ENCODE measurements at regions not wholly inside any gene's neighbourhood (a gene's known extent, or its start where the extent isn't known, plus 50 kb on each side); places are given as distances from the start of the nearest gene placed in this dataset.

GRCh38 chr9:88074931-88075330 lies 63.3 kb downstream of the SPATA31C2 start:
- no peak for TF ChIP-seq CTCF (conservative IDR thresholded peaks at IDR 0.05)
- H2BK120ac ChIP-seq (ENCODE audit: low read depth, low read length, poor library complexity, severe bottlenecking), result no peak overlapping the region
- H3K27me3 ChIP-seq (ENCODE audit: insufficient read depth, low read length), result peaks cover 3% of the 10 kb centered on the region; the same call in 1 of the 2 replicates
- H3K9me3 ChIP-seq (ENCODE audit: control insufficient read depth, low read depth, low read length), result no peaks in the 10 kb centered on the region
- H2AFZ ChIP-seq (ENCODE audit: low read length), result no peak overlapping the region
- H3K18ac ChIP-seq (ENCODE audit: insufficient read length, low read depth, low read length), result no peak overlapping the region
- peaks cover 48% of the 10 kb centered on the region for H3K27me3 Mint-ChIP-seq (ENCODE audit: low read depth)
- H2BK5ac ChIP-seq (ENCODE audit: insufficient read length, low read length), result no peak overlapping the region
- H3K4me1 Mint-ChIP-seq, result peaks cover 46 to 53% of the 10 kb centered on the region in 2 experiments
- no peaks in the 10 kb centered on the region for H4K20me1 ChIP-seq (ENCODE audit: control insufficient read depth, insufficient read depth, insufficient read length)
- H3K79me2 ChIP-seq (ENCODE audit: insufficient read depth, low read length), result no peaks in the 10 kb centered on the region
- peaks cover 13% of the 10 kb centered on the region for H3K23me2 ChIP-seq (ENCODE audit: insufficient read length, low read depth, low read length, poor library complexity, severe bottlenecking)
- H3K4me2 ChIP-seq (ENCODE audit: insufficient read depth, insufficient read length, low read length), result no peak overlapping the region
- DNase-seq, result no peak
- no peak overlapping the region for H3K9ac ChIP-seq (ENCODE audit: extremely low read depth, insufficient read length, low read length)
- H3K4me3 Mint-ChIP-seq, result no peak overlapping the region
- no peak overlapping the region for H4K5ac ChIP-seq (ENCODE audit: insufficient read length, low read depth, low read length)
- H3K79me1 ChIP-seq (ENCODE audit: insufficient read depth, low read depth, low read length, poor library complexity, severe bottlenecking), result no peaks in the 10 kb centered on the region
- H2BK15ac ChIP-seq (ENCODE audit: low read depth, low read length), result no peak overlapping the region
- H2BK12ac ChIP-seq (ENCODE audit: insufficient read length, low read depth, low read length), result no peak overlapping the region
- no peak overlapping the region for H4K91ac ChIP-seq (ENCODE audit: insufficient read length, low read depth, low read length)
- peaks cover 0 to 13% (median 5%) of the 10 kb centered on the region in 3 experiments; a peak in 2 of 7 replicates for H3K36me3 Mint-ChIP-seq (ENCODE audit: insufficient read depth in 1 of 3, low read depth in 3 of 3)
- no peak overlapping the region for H4K8ac ChIP-seq (replicated peaks; ENCODE audit: insufficient read length, low read depth, low read length)
- H3T11ph ChIP-seq (ENCODE audit: low read length), result no peak overlapping the region
- no peak overlapping the region for H2BK20ac ChIP-seq (ENCODE audit: low read depth, low read length, poor library complexity, severe bottlenecking)
- peaks cover 0 to 13% of the 10 kb centered on the region in 2 experiments; a peak in 3 of 5 replicates for H3K9me3 Mint-ChIP-seq
- H3K4me1 ChIP-seq (ENCODE audit: insufficient read depth, low read length), result no peaks in the 10 kb centered on the region; the same call in 1 of the 2 replicates
- no peak overlapping the region for H3K4ac ChIP-seq (ENCODE audit: low read depth, low read length)
- no peak overlapping the region for H2AK5ac ChIP-seq (ENCODE audit: insufficient read length, low read length)
- H3K14ac ChIP-seq (ENCODE audit: insufficient read depth, low read length), result no peak overlapping the region
- H3K27ac Mint-ChIP-seq, result no peak overlapping the region
- no peak overlapping the region for H3K23ac ChIP-seq (ENCODE audit: insufficient read length, low read depth, low read length)
- no CpG with 5 or more reads among the region's 5 CpGs for WGBS (ENCODE audit: extremely low coverage, insufficient read length, low lambda C conversion rate)
- no peak overlapping the region for H3K27ac ChIP-seq (ENCODE audit: insufficient read length, low read depth, low read length)
- no peak overlapping the region for H3K56ac ChIP-seq (ENCODE audit: insufficient read length, low read depth, low read length)
